ENCODE measurements at regions not wholly inside any gene's neighbourhood (a gene's known extent, or its start where the extent isn't known, plus 50 kb on each side); places are given as distances from the start of the nearest gene placed in this dataset.

DNA sequence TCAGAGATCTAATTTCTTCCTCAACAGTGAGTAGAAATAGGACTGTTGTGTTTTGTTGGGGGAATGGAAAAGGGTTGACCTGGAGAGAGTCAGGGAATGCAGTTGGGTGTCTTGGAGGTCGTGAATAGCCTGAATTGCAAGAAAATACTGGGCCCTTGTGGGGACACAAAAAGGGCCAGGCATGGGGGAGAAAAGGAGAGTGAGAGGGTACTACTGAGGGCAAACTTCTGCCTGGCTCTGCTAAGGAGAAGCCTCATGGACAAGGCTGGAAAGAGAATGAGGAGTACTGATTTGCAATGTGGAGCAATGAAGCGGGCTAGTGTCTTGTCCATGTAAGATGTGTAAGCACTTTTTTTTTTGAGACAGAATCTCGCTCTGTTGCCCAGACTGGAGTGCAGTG, 96.2 kb upstream of the IRF2BP2 start:
- Mint-ChIP-seq H3K9me3 (no peaks in the 10 kb centered on the region), H3K4me1 (peaks cover 29% of the 10 kb centered on the region), H3K27ac (no peak overlapping the region), H3K4me3 (no peak overlapping the region), H3K27me3 (ENCODE audit: low read depth) (no peaks in the 10 kb centered on the region), H3K36me3 (ENCODE audit: low read depth) (no peaks in the 10 kb centered on the region)
- TF ChIP-seq, protein P1, sequence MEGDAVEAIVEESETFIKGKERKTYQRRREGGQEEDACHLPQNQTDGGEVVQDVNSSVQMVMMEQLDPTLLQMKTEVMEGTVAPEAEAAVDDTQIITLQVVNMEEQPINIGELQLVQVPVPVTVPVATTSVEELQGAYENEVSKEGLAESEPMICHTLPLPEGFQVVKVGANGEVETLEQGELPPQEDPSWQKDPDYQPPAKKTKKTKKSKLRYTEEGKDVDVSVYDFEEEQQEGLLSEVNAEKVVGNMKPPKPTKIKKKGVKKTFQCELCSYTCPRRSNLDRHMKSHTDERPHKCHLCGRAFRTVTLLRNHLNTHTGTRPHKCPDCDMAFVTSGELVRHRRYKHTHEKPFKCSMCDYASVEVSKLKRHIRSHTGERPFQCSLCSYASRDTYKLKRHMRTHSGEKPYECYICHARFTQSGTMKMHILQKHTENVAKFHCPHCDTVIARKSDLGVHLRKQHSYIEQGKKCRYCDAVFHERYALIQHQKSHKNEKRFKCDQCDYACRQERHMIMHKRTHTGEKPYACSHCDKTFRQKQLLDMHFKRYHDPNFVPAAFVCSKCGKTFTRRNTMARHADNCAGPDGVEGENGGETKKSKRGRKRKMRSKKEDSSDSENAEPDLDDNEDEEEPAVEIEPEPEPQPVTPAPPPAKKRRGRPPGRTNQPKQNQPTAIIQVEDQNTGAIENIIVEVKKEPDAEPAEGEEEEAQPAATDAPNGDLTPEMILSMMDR (IDR thresholded peaks at IDR 0.05; ENCODE audit: unreplicated experiment in 3 of 3): no peak

DNA sequence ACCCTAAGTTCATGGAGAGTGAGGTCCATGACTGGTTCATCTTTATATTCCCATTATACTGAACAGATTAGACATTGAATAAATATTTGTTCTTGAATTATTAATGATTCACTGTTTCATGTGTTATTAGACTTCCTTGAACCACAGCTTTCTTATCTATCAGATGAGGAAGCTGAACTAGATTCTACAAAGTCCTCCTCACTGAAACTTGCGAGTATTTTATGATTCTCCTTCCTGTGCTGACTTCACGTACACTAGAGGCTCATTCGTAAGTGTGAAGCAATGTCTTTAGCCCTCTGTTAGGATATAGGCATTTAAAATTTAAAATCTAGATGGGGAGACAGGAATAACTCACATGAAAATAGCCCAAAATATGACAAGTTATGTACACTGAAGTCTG, 95.6 kb upstream of the IRF2BP2 start:
- Mint-ChIP-seq H3K36me3 (ENCODE audit: low read depth) (no peaks in the 10 kb centered on the region), H3K27ac (no peak overlapping the region), H3K27me3 (ENCODE audit: low read depth) (no peaks in the 10 kb centered on the region), H3K4me3 (no peak overlapping the region), H3K4me1 (peaks cover 35% of the 10 kb centered on the region), H3K9me3 (no peaks in the 10 kb centered on the region)
- TF ChIP-seq, protein P1 (IDR thresholded peaks at IDR 0.05; ENCODE audit: unreplicated experiment in 3 of 3): no peak

DNA sequence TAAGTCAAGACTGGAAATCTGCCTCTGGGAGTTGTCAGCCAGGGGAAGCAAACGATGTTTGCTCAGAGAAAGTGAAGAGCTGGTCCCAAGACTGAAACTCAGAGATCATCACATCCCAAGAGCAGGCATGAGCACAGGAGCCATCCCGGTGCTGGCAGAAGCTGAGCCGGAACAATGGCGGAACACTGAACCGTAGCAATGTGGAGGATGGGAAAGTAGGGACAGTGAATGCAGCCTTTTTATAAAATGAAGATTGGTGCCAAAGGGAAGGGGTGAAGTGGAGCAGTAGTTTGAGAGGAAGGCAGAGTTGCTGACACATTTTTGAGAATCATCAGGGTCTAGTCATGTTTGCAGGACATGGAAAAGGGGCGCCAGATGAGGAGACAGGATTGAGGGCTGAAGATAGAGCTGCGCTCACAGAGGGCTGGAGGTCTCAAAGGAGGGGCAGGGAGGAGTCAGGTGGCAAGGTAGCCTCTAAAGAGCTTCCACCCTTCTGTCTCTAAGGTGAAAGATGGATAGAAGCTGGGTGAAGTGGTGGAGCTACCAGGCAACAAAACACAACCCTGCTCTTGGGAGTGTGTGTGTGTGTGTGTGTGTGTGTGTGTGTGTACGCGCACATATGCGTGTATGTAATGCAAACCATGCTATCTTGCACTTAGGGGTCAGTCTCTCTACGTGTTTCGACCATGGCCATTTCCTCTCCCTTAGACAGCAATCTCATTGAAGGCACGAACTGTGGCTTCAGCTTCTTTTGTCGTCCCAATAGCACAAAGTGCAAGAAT, 94.3 kb upstream of the IRF2BP2 start:
- Mint-ChIP-seq H3K27me3 (ENCODE audit: low read depth) (no peaks in the 10 kb centered on the region), H3K27ac (no peak overlapping the region), H3K4me1 (peaks cover 37% of the 10 kb centered on the region), H3K36me3 (ENCODE audit: low read depth) (no peaks in the 10 kb centered on the region), H3K4me3 (no peak overlapping the region), H3K9me3 (no peaks in the 10 kb centered on the region)
- TF ChIP-seq, protein P1 (IDR thresholded peaks at IDR 0.05; ENCODE audit: unreplicated experiment in 3 of 3): no peak

DNA sequence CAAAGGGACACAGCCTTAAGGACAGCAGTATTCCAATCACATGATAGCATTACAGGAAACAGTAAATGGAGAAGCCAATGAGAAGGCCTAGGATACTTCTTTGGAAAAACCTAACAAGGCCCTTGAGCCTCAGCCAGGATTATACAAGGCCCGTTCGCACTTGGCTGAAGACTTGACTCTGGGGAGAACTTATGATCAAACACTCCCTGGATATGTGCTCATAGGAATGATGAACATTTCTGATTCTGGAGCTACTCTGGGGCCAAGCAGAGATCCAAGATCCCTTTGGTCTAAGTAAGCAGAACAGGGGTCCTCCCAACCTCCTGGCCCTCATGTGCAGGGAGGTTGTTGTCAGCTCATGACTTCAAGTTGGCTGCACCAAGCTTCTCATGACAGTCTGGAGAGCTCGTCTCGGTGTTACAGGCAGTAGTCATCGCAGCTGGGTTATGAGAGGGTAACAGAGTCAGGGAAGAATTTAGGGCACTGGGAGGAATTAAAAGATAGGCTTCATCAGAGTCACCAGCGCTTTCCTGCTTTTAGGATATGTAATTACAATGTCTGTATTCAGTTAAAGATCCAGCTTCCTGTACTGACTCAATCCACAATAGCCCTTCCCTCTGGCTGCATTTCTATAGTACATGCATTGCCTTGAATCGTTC, 92.5 kb upstream of the IRF2BP2 start:
- Mint-ChIP-seq H3K9me3 (no peaks in the 10 kb centered on the region), H3K27me3 (ENCODE audit: low read depth) (peaks cover 4% of the 10 kb centered on the region), H3K4me3 (no peak overlapping the region), H3K36me3 (ENCODE audit: low read depth) (no peaks in the 10 kb centered on the region), H3K27ac (peak overlapping the region in 2 of 3 experiments; percentile 55 to 77), H3K4me1 (peaks cover 43% of the 10 kb centered on the region)
- TF ChIP-seq, protein P1 (IDR thresholded peaks at IDR 0.05; ENCODE audit: unreplicated experiment in 3 of 3): no peak

DNA sequence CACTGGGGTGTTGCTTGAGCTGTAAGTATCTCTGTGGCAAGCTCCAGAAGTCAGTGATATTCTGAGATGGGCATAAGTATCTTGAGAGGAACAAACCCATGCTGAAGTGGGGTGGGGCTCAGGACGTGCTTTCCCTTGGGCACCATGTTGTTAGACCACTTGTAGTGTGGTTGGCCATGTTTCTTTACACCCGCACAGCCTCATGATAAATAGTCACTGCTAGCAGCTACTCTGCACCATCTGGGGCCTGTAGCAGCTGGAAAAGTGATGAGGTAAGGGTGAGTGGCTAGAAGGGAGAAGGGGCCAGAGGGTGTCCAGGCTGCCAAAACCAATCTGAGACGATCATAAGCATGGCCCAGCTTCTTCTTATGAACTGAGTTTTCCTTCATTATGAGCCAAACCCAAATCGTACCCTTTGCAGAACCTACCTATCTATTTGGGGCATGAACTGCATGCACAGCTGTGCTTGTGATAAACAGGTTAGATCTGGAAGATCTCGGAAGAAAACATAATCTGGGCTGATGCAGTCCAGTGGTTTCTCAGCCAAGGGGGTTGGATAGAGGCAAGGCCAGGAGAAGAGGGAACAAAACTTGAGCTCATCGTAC, 91.9 kb upstream of the IRF2BP2 start:
- TF ChIP-seq, protein P1 (IDR thresholded peaks at IDR 0.05; ENCODE audit: unreplicated experiment in 3 of 3): no peak
- H3K27ac Mint-ChIP-seq: peak overlapping the region in 1 of 3 experiments; percentile 77
- peaks cover 4% of the 10 kb centered on the region for H3K27me3 Mint-ChIP-seq (ENCODE audit: low read depth)
- H3K9me3 Mint-ChIP-seq: no peaks in the 10 kb centered on the region
- H3K4me1 Mint-ChIP-seq: peaks cover 50% of the 10 kb centered on the region
- no peaks in the 10 kb centered on the region for H3K36me3 Mint-ChIP-seq (ENCODE audit: low read depth)
- no peak overlapping the region for H3K4me3 Mint-ChIP-seq
